ENCODE measurements at regions not wholly inside any gene's neighbourhood (a gene's known extent, or its start where the extent isn't known, plus 50 kb on each side); places are given as distances from the start of the nearest gene placed in this dataset.

DNA sequence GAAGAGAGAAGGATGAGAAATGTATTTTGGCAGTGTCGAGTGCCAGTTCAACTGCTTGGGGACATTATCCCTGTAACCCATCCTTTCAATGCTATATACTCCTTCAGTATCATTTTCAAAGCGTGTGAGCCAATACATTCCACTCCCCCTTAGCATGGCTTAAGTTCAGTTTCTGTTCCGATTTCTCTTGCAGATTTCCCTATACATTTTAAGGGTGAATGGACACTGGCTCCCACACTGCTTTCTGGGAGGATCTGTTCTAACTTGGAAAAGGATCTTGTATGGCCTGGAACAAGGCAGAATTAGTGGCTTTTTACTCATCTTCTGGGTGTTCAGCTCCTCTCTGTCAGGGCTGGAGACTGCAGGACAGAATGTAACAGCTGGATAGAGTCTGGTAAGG lies 333.8 kb downstream of the HAPSTR1 start:
- DNase-seq: no peak

- no peak for DNase-seq
These were observed 337.0 kb downstream of the HAPSTR1 start for GRCh38 chr16:9428355-9429005.

- DNase-seq: no peak
These were observed 338.3 kb downstream of the HAPSTR1 start for GRCh38 chr16:9429646-9430330.

DNA sequence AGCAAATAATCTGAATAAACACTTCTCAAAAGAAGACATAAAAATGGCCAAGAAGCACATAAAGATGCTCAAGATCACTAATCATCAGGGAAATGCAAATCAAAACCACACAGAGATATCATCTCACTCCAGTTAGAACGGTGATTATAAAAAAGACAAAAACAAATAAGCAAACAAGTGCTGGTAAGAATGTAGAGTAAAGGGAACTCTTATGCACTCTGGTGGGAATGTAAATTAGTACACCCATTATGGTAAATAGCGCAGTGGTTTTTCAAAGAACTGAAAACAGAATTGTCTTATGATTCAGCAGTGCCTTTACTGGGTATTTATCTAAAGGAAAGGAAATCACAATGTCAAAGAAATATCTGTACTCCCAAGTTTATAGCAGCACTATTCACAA lies 343.2 kb downstream of the HAPSTR1 start:
- DNase-seq: no peak

- DNase-seq: no peak
These were observed 344.7 kb downstream of the HAPSTR1 start for GRCh38 chr16:9436175-9436574.

GRCh38 chr16:9437115-9437514 lies 345.7 kb downstream of the HAPSTR1 start:
- no peak for DNase-seq

GRCh38 chr16:9438991-9439390 lies 347.5 kb downstream of the HAPSTR1 start:
- no peak for DNase-seq

DNA sequence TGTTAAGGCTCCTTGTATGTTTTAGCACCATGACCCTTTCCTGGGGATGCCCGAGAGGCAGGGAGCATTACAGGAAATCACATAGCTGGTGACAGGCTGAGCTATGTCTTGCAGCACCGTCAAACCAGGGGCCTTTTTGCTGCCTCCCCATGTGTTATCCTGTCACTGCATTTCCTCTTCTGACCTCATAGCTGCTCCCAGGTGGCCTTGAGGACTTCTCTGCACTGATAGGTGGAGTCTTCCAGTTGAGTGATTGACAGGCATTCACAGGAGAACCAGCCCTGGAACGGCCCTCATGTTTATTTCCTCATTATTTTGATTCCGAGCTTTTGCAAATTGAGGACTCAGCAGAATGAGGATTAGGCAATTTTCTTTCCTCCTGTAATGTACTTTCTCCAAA lies 349.6 kb downstream of the HAPSTR1 start:
- DNase-seq: no peak

DNA sequence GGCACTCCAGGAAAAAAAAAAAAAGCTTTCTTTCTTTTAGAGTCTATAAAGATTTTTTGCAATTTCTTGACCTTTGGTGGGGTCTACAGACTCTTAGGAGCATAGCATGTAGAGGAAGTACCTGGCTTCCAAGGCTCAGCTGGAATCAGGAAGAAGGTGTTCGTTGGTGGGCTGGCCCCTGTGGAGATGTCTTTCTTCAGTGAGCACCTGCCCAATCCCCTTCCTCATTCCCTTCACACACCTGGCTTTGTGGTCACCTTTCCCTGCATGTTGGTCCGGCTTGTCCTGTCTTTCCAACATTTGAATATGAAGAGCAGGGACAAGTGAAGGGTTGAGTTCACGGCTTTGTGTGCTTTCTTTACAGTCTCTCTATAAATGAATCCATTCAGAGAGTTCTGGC lies 352.4 kb downstream of the HAPSTR1 start:
- no peak for DNase-seq

GRCh38 chr16:9446471-9447194 lies 355.2 kb downstream of the HAPSTR1 start:
- no peak for DNase-seq

- no peak for DNase-seq
These were observed 355.7 kb downstream of the HAPSTR1 start for GRCh38 chr16:9447195-9447551.

GRCh38 chr16:9447699-9448098 lies 356.3 kb downstream of the HAPSTR1 start:
- DNase-seq: no peak

GRCh38 chr16:9449597-9449996 lies 358.2 kb downstream of the HAPSTR1 start:
- no peak for DNase-seq

- DNase-seq: no peak
These were observed 365.8 kb downstream of the HAPSTR1 start for GRCh38 chr16:9457215-9457614.

- no peak for DNase-seq
These were observed 367.4 kb downstream of the HAPSTR1 start for GRCh38 chr16:9458816-9459215.

GRCh38 chr16:9462984-9463383 lies 371.5 kb downstream of the HAPSTR1 start:
- DNase-seq: no peak

- DNase-seq: no peak
These were observed 372.0 kb downstream of the HAPSTR1 start for GRCh38 chr16:9463461-9463860.

DNA sequence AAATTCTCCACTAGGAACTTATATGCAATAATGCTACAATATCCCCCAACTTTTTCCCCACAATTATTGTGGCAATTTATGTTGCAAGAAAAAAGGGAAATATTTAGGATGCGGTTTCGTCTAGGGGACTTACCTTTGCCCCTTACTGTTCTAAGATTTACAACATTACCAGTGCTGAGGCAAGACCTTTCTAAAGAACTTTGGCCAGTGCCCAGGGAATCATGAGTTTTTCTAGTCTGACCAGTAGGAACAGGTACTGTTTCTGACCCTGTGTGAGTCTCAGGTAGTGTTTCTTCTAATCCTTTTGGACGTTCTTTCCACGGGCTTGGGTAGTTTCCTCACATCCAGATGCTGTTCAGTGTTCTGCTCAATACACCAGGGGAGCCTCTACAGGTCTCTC lies 373.7 kb downstream of the HAPSTR1 start:
- DNase-seq: no peak

- no peak for DNase-seq
These were observed 378.1 kb downstream of the HAPSTR1 start for GRCh38 chr16:9469512-9469911.

GRCh38 chr16:9476744-9477143 lies 385.3 kb downstream of the HAPSTR1 start:
- DNase-seq: no peak

- no peak for DNase-seq
These were observed 387.6 kb downstream of the HAPSTR1 start for GRCh38 chr16:9479008-9479407.

DNA sequence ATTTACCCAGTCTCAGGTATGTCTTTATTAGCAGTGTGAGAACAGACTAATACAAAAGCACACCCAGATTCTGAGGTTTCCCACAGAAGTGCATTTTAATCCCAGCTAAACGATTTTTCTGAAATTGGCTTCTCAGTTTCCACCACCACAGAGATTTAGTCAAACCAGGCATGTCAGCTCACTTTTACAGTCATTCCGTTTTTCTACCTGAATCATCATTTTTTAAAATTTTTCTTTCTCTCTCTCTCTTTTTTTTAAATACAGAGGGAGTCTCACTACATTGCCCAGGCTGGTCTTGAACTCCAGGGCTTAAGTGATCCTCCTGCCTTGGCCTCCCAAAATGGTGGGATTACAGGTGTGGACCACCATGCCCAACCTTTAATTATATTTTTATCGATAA lies 389.1 kb downstream of the HAPSTR1 start:
- DNase-seq: no peak

- no peak for DNase-seq
These were observed 390.6 kb downstream of the HAPSTR1 start for GRCh38 chr16:9481747-9482730.
